ENCODE measurements at regions not wholly inside any gene's neighbourhood (a gene's known extent, or its start where the extent isn't known, plus 50 kb on each side); places are given as distances from the start of the nearest gene placed in this dataset.

DNA sequence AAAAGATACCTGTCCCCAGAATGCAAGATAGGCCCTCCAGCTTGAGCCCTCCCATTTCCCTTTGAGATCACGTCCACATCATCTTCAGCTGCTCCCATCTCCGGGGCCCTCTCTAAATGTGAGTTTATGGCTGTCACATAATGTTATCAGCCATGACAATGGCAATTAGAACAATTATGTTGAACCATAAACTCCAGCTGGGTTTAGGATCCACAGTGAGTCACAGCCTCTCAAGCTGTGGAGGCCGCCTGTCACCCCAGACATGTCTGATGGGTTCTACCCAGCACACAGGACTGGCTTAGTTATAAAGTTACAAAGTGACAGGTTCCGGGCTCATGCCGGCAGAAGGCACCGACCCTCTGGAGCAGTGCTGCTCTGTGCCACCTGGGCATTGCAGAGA, 597.3 kb downstream of the PTPRU start:
- TF ChIP-seq TARDBP (IDR thresholded peaks at IDR 0.05), result no peak
- no peak for TF ChIP-seq BHLHE40 (IDR thresholded peaks at IDR 0.05; ENCODE audit: borderline replicate concordance)
- no peak for TF ChIP-seq SP1 (IDR thresholded peaks at IDR 0.05)
- TF ChIP-seq FOXK2 (IDR thresholded peaks at IDR 0.05), result no peak
- TF ChIP-seq ZNF384 (IDR thresholded peaks at IDR 0.05), result no peak
- no peak for TF ChIP-seq ELF4 (IDR thresholded peaks at IDR 0.05)
- no peak for TF ChIP-seq NFRKB (IDR thresholded peaks at IDR 0.05)
- no peak for TF ChIP-seq FOXM1 (IDR thresholded peaks at IDR 0.05; ENCODE audit: borderline replicate concordance)
- TF ChIP-seq ARNT (IDR thresholded peaks at IDR 0.05), result no peak
- no peak for TF ChIP-seq SUZ12 (IDR thresholded peaks at IDR 0.05)
- no peak for TF ChIP-seq PKNOX1 (IDR thresholded peaks at IDR 0.05)
- no peak for TF ChIP-seq FOXA1 (IDR thresholded peaks at IDR 0.05)
